Kidney (tissue), 13 donors: ENCODE measurements at regions not wholly inside any gene's neighbourhood (a gene's known extent, or its start where the extent isn't known, plus 50 kb on each side); places are given as distances from the start of the nearest gene placed in this dataset.

Source experiments
- DNase-seq, 5 donors: peaks; one replicate each; pipeline ENCODE4 v3.0.0-alpha.2; 2013 to 2020
- FAIRE-seq: peaks from 2 replicates; lab custom pipeline; 2012; peaks lifted over from hg19 to GRCh38; lab: Jason Lieb, UNC
- H3K27ac ChIP-seq, 2 donors: one replicate each; pipeline ENCODE4 v1.7.0; 2013; ENCODE audit warnings: low read depth in 2 of 2, low read length in 2 of 2, inconsistent platforms in 1 of 2
- H3K27me3 ChIP-seq: one replicate; pipeline ENCODE4 v1.7.1; 2013; ENCODE audit warnings: low read length, inconsistent platforms; ENCODE audit not compliant: control insufficient read depth, insufficient read depth
- H3K36me3 ChIP-seq, 3 donors: one replicate each; pipeline versions ENCODE4 v1.7.0 to v1.7.1; 2013; ENCODE audit warnings: low read length in 3 of 3, control low read depth in 1 of 3, inconsistent platforms in 1 of 3; ENCODE audit not compliant: insufficient read depth in 3 of 3, control insufficient read depth in 2 of 3
- H3K4me1 ChIP-seq, 3 donors: one replicate each; pipeline versions ENCODE4 v1.7.0 to v1.7.1; 2013; ENCODE audit warnings: low read length in 3 of 3, inconsistent platforms in 1 of 3, low read depth in 1 of 3; ENCODE audit not compliant: control insufficient read depth in 2 of 3, insufficient read depth in 2 of 3
- H3K4me3 ChIP-seq, 3 donors: one replicate each; pipeline versions ENCODE4 v1.7.0 to v1.8.1; 2013; ENCODE audit warnings: low read length in 3 of 3, control low read depth in 1 of 3, inconsistent platforms in 1 of 3
- H3K9ac ChIP-seq, 3 donors: one replicate each; pipeline versions ENCODE4 v1.7.0 to v1.7.1; 2013; ENCODE audit warnings: low read length in 3 of 3, control low read depth in 1 of 3, inconsistent platforms in 1 of 3
- H3K9me3 ChIP-seq, 3 donors: one replicate each; pipeline versions ENCODE4 v1.7.0 to v1.7.1; 2013; ENCODE audit warnings: low read length in 3 of 3, control low read depth in 1 of 3, inconsistent platforms in 1 of 3; ENCODE audit not compliant: control insufficient read depth in 2 of 3, insufficient read depth in 1 of 3
- CTCF ChIP-seq: IDR thresholded peaks from 3 replicates; pipeline ENCODE4 v1.5.1; 2012; ENCODE audit warnings: mild to moderate bottlenecking, moderate library complexity, borderline replicate concordance; ENCODE audit not compliant: insufficient read depth; ENCODE audit errors: extremely low read depth
- intact Hi-C: fragments of 100-400 bp; cut with DNase I; formaldehyde crosslinking; loops from one replicate; pipeline ENCODE4 v1.11.1; 2022
- donor health status: control.
- donor health status: control.
- donor health status: control.
- donor health status: control.
- donor health status: control.
- donor health status: DM: yes; HTN: yes; CAD: no.
- donor health status: Normal renal cell carcinoma (clear cell type).

GRCh38 chrX:15985937-15986336 is 131.3 kb upstream of the AP1S2 start:
- H3K4me1 ChIP-seq = no peaks in the 10 kb centered on the region
- H3K9me3 ChIP-seq = no peaks in the 10 kb centered on the region
- no peaks in the 10 kb centered on the region for H3K36me3 ChIP-seq
- intact Hi-C loops = no loop called here
- no peak overlapping the region for H3K4me3 ChIP-seq
- no peak for FAIRE-seq
- H3K9ac ChIP-seq = no peak overlapping the region
- no peak overlapping the region for H3K27ac ChIP-seq
- DNase-seq = no peak
- TF ChIP-seq CTCF = no peak
- H3K27me3 ChIP-seq = peaks cover 15% of the 10 kb centered on the region

- intact Hi-C loops = no loop called here
- no peak overlapping the region for H3K27ac ChIP-seq
- H3K9ac ChIP-seq = no peak overlapping the region
- peaks cover 15% of the 10 kb centered on the region for H3K27me3 ChIP-seq
- no peak for TF ChIP-seq CTCF
- H3K36me3 ChIP-seq = no peaks in the 10 kb centered on the region
- no peaks in the 10 kb centered on the region for H3K9me3 ChIP-seq
- H3K4me3 ChIP-seq = no peak overlapping the region
- FAIRE-seq (no peak), DNase-seq (no peak)
- H3K4me1 ChIP-seq = no peaks in the 10 kb centered on the region
These were observed 128.4 kb upstream of the AP1S2 start for GRCh38 chrX:15983034-15983433.

- Histone ChIP-seq H3K27ac (no peak overlapping the region), H3K27me3 (peaks cover 13% of the 10 kb centered on the region), H3K4me1 (no peaks in the 10 kb centered on the region), H3K9ac (no peak overlapping the region), H3K36me3 (no peaks in the 10 kb centered on the region), H3K9me3 (no peaks in the 10 kb centered on the region), H3K4me3 (no peak overlapping the region)
- TF ChIP-seq CTCF = no peak
- intact Hi-C loops = no loop called here
- no peak for FAIRE-seq
- DNase-seq = no peak
These were observed 123.0 kb upstream of the AP1S2 start for GRCh38 chrX:15977644-15978043.

GRCh38 chrX:15976396-15976795 is 121.8 kb upstream of the AP1S2 start:
- no peaks in the 10 kb centered on the region for H3K9me3 ChIP-seq
- H3K27me3 ChIP-seq = peaks cover 11% of the 10 kb centered on the region
- no peaks in the 10 kb centered on the region for H3K4me1 ChIP-seq
- no peak overlapping the region for H3K9ac ChIP-seq
- no peak overlapping the region for H3K27ac ChIP-seq
- H3K4me3 ChIP-seq = no peak overlapping the region
- TF ChIP-seq CTCF = no peak
- H3K36me3 ChIP-seq = no peaks in the 10 kb centered on the region
- DNase-seq (no peak), FAIRE-seq (no peak)
- intact Hi-C loops = no loop called here
